ENCODE measurements at regions not wholly inside any gene's neighbourhood (a gene's known extent, or its start where the extent isn't known, plus 50 kb on each side); places are given as distances from the start of the nearest gene placed in this dataset.

GRCh38 chr17:77746393-77746792 lies 212.1 kb upstream of the TNRC6C start:
- DNase-seq (ENCODE audit: low spot score): no peak

- no peak for DNase-seq (ENCODE audit: low spot score)
These were observed 211.5 kb upstream of the TNRC6C start for GRCh38 chr17:77746896-77747554.

- no peak for DNase-seq (ENCODE audit: low spot score)
These were observed 210.1 kb upstream of the TNRC6C start for GRCh38 chr17:77748436-77748835.

- DNase-seq (ENCODE audit: low spot score): no peak
These were observed 209.2 kb upstream of the TNRC6C start for GRCh38 chr17:77749321-77749751.

GRCh38 chr17:77749989-77750388 lies 208.5 kb upstream of the TNRC6C start:
- DNase-seq (ENCODE audit: low spot score): no peak

- DNase-seq (ENCODE audit: low spot score): no peak
These were observed 208.0 kb upstream of the TNRC6C start for GRCh38 chr17:77750427-77751043.

GRCh38 chr17:77753246-77753645 lies 205.3 kb upstream of the TNRC6C start:
- DNase-seq (ENCODE audit: low spot score): no peak

GRCh38 chr17:77753691-77754245 lies 204.7 kb upstream of the TNRC6C start:
- no peak for DNase-seq (ENCODE audit: low spot score)

- no peak for DNase-seq (ENCODE audit: low spot score)
These were observed 203.5 kb upstream of the TNRC6C start for GRCh38 chr17:77754956-77755355.

- no peak for DNase-seq (ENCODE audit: low spot score)
These were observed 203.0 kb upstream of the TNRC6C start for GRCh38 chr17:77755410-77755963.

- DNase-seq (ENCODE audit: low spot score): no peak
These were observed 202.5 kb upstream of the TNRC6C start for GRCh38 chr17:77756028-77756427.

GRCh38 chr17:77756846-77757560 lies 201.5 kb upstream of the TNRC6C start:
- DNase-seq (ENCODE audit: low spot score): no peak

- no peak for DNase-seq (ENCODE audit: low spot score)
These were observed 201.0 kb upstream of the TNRC6C start for GRCh38 chr17:77757561-77757898.

- DNase-seq (ENCODE audit: low spot score): no peak
These were observed 195.5 kb upstream of the TNRC6C start for GRCh38 chr17:77763023-77763422.

- no peak for DNase-seq (ENCODE audit: low spot score)
These were observed 194.9 kb upstream of the TNRC6C start for GRCh38 chr17:77763575-77763974.

- no peak for DNase-seq (ENCODE audit: low spot score)
These were observed 193.2 kb upstream of the TNRC6C start for GRCh38 chr17:77765292-77765691.

- DNase-seq (ENCODE audit: low spot score): no peak
These were observed 191.4 kb upstream of the TNRC6C start for GRCh38 chr17:77767148-77767547.

GRCh38 chr17:77768248-77768852 lies 190.2 kb upstream of the TNRC6C start:
- no peak for DNase-seq (ENCODE audit: low spot score)

- no peak for DNase-seq (ENCODE audit: low spot score)
These were observed 189.3 kb upstream of the TNRC6C start for GRCh38 chr17:77769215-77769614.

- DNase-seq (ENCODE audit: low spot score): no peak
These were observed 188.7 kb upstream of the TNRC6C start for GRCh38 chr17:77769762-77770161.

- no peak for DNase-seq (ENCODE audit: low spot score)
These were observed 188.0 kb upstream of the TNRC6C start for GRCh38 chr17:77770331-77771105.

GRCh38 chr17:77771145-77771544 lies 187.4 kb upstream of the TNRC6C start:
- no peak for DNase-seq (ENCODE audit: low spot score)
